GM19467 (cell line): ENCODE measurements at regions not wholly inside any gene's neighbourhood (a gene's known extent, or its start where the extent isn't known, plus 50 kb on each side); places are given as distances from the start of the nearest gene placed in this dataset.
A peak's percentile ranks its signal among the peaks of the same experiment; 100 is the strongest.

Experiments used
- ATAC-seq: cut with Tn5 transposase; IDR thresholded peaks from one replicate; pipeline ENCODE4 v1.9.1; 2021; ENCODE audit warnings: mild to moderate bottlenecking, moderate library complexity; ENCODE audit not compliant: unreplicated experiment

GRCh38 chr7:47691988-47692387, 110.1 kb upstream of the TNS3 start:
- ATAC-seq, result no peak

- ATAC-seq, result no peak
Measured at GRCh38 chr7:47690902-47691558, 109.1 kb upstream of the TNS3 start.

GRCh38 chr7:47689558-47689957, 107.6 kb upstream of the TNS3 start:
- ATAC-seq, result no peak

GRCh38 chr7:47688311-47689100, 106.6 kb upstream of the TNS3 start:
- ATAC-seq, result no peak

- ATAC-seq, result no peak
Measured at GRCh38 chr7:47685712-47686376, 103.9 kb upstream of the TNS3 start.

- ATAC-seq, result no peak
Measured at GRCh38 chr7:47685151-47685550, 103.2 kb upstream of the TNS3 start.

GRCh38 chr7:47684728-47685127, 102.8 kb upstream of the TNS3 start:
- ATAC-seq, result no peak

GRCh38 chr7:47683485-47683898, 101.6 kb upstream of the TNS3 start:
- ATAC-seq, result no peak

GRCh38 chr7:47682874-47683273, 101.0 kb upstream of the TNS3 start:
- ATAC-seq, result no peak

- no peak for ATAC-seq
Measured at GRCh38 chr7:47681249-47681810, 99.4 kb upstream of the TNS3 start.

- ATAC-seq, result no peak
Measured at GRCh38 chr7:47678641-47679380, 96.9 kb upstream of the TNS3 start.

- ATAC-seq, result no peak
Measured at GRCh38 chr7:47677664-47678063, 95.8 kb upstream of the TNS3 start.

- no peak for ATAC-seq
Measured at GRCh38 chr7:47677093-47677492, 95.2 kb upstream of the TNS3 start.

- no peak for ATAC-seq
Measured at GRCh38 chr7:47672977-47673381, 91.1 kb upstream of the TNS3 start.

- ATAC-seq, result no peak
Measured at GRCh38 chr7:47672271-47672791, 90.4 kb upstream of the TNS3 start.

- ATAC-seq, result no peak
Measured at GRCh38 chr7:47671358-47671757, 89.4 kb upstream of the TNS3 start.

GRCh38 chr7:47670729-47671128, 88.8 kb upstream of the TNS3 start:
- ATAC-seq, result peak; percentile 85

- no peak for ATAC-seq
Measured at GRCh38 chr7:47669901-47670384, 88.0 kb upstream of the TNS3 start.

- ATAC-seq, result peak; percentile 77
Measured at GRCh38 chr7:47669178-47669891, 87.4 kb upstream of the TNS3 start.
